ENCODE measurements at regions not wholly inside any gene's neighbourhood (a gene's known extent, or its start where the extent isn't known, plus 50 kb on each side); places are given as distances from the start of the nearest gene placed in this dataset.

GRCh38 chr4:180973894-180974293 lies 1269.3 kb upstream of the TENM3 start:
- TF ChIP-seq, protein P1, sequence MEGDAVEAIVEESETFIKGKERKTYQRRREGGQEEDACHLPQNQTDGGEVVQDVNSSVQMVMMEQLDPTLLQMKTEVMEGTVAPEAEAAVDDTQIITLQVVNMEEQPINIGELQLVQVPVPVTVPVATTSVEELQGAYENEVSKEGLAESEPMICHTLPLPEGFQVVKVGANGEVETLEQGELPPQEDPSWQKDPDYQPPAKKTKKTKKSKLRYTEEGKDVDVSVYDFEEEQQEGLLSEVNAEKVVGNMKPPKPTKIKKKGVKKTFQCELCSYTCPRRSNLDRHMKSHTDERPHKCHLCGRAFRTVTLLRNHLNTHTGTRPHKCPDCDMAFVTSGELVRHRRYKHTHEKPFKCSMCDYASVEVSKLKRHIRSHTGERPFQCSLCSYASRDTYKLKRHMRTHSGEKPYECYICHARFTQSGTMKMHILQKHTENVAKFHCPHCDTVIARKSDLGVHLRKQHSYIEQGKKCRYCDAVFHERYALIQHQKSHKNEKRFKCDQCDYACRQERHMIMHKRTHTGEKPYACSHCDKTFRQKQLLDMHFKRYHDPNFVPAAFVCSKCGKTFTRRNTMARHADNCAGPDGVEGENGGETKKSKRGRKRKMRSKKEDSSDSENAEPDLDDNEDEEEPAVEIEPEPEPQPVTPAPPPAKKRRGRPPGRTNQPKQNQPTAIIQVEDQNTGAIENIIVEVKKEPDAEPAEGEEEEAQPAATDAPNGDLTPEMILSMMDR (IDR thresholded peaks at IDR 0.05 in 4 of 5, conservative IDR thresholded peaks at IDR 0.05 in 1 of 5) = no peak
- no peak for TF ChIP-seq POLR2A (IDR thresholded peaks at IDR 0.05)

Measured in gastrocnemius medialis (tissue), 4 donors.